GM23338 (cell line): ENCODE measurements at regions not wholly inside any gene's neighbourhood (a gene's known extent, or its start where the extent isn't known, plus 50 kb on each side); places are given as distances from the start of the nearest gene placed in this dataset.

Experiments used
- ATAC-seq: fragments of 200-7000 bp; cut with Tn5 transposase; 3 replicates; pipeline ENCODE4 v1.9.1; 2020
- DNase-seq: peaks from one replicate; pipeline ENCODE4 v3.0.0-alpha.2; 2015; ENCODE audit warnings: low spot score
- H2AFZ ChIP-seq: fragments of 200-600 bp; sonication (generic); 2 replicates; pipeline ENCODE4 v1.8.0; 2016; ENCODE audit warnings: antibody characterized with exemption, mild to moderate bottlenecking, moderate library complexity
- H3F3A ChIP-seq: fragments of 200-600 bp; sonication (generic); replicated peaks from 2 replicates; pipeline ENCODE4 v1.8.0; 2017; ENCODE audit warnings: antibody characterized with exemption, mixed run types, low read depth
- H3K27ac ChIP-seq: fragments of 200-600 bp; sonication (generic); 2 replicates; pipeline ENCODE4 v1.6.1; 2016; ENCODE audit warnings: low read depth
- H3K27me3 ChIP-seq: fragments of 200-600 bp; sonication (generic); 2 replicates; pipeline ENCODE4 v1.8.0; 2016; ENCODE audit warnings: mild to moderate bottlenecking, mixed run types, moderate library complexity; ENCODE audit not compliant: insufficient read depth
- H3K36me3 ChIP-seq: fragments of 200-600 bp; sonication (generic); 2 replicates; pipeline ENCODE4 v1.8.0; 2016; ENCODE audit warnings: mild to moderate bottlenecking; ENCODE audit not compliant: insufficient read depth
- H3K4me1 ChIP-seq: fragments of 200-600 bp; sonication (generic); 2 replicates; pipeline ENCODE4 v1.8.0; 2016; ENCODE audit warnings: mild to moderate bottlenecking, moderate library complexity; ENCODE audit not compliant: insufficient read depth
- H3K4me2 ChIP-seq: fragments of 200-600 bp; sonication (generic); 2 replicates; pipeline ENCODE4 v1.7.1; 2017; ENCODE audit warnings: mixed run types
- H3K4me3 ChIP-seq: fragments of 200-600 bp; sonication (generic); 2 replicates; pipeline ENCODE4 v1.6.1; 2016; ENCODE audit warnings: mixed run types
- H3K79me2 ChIP-seq: fragments of 200-600 bp; sonication (generic); replicated peaks from 2 replicates; pipeline ENCODE4 v1.8.0; 2017; ENCODE audit warnings: mild to moderate bottlenecking; ENCODE audit not compliant: insufficient read depth
- H3K9me2 ChIP-seq: fragments of 200-600 bp; sonication (generic); 2 replicates; pipeline ENCODE4 v1.8.0; 2017; ENCODE audit not compliant: insufficient read depth
- H4K20me1 ChIP-seq: fragments of 200-600 bp; sonication (generic); replicated peaks from 2 replicates; pipeline ENCODE4 v1.8.0; 2017; ENCODE audit warnings: mild to moderate bottlenecking; ENCODE audit not compliant: insufficient read depth
- H3K27ac Mint-ChIP-seq: 2 replicates; pipeline ENCODE4 v1.8.0; 2020; ENCODE audit warnings: inconsistent platforms, mild to moderate bottlenecking, moderate library complexity, mixed read lengths
- H3K27me3 Mint-ChIP-seq: 3 replicates; pipeline ENCODE4 v1.8.0; 2022; ENCODE audit warnings: low read depth, mild to moderate bottlenecking, moderate library complexity, mixed read lengths, inconsistent platforms; ENCODE audit not compliant: insufficient read depth, poor library complexity
- H3K36me3 Mint-ChIP-seq: 3 replicates; pipeline ENCODE4 v1.8.0; 2021; ENCODE audit warnings: low read depth, mild to moderate bottlenecking, inconsistent platforms, moderate library complexity, mixed read lengths
- H3K4me1 Mint-ChIP-seq: 3 replicates; pipeline ENCODE4 v1.8.0; 2020; ENCODE audit warnings: mild to moderate bottlenecking, inconsistent platforms, mixed read lengths
- H3K4me3 Mint-ChIP-seq: 3 replicates; pipeline ENCODE4 v1.8.0; 2021; ENCODE audit warnings: moderate library complexity, mild to moderate bottlenecking, inconsistent platforms, mixed read lengths
- H3K9me3 Mint-ChIP-seq: 3 replicates; pipeline ENCODE4 v1.8.0; 2020; ENCODE audit warnings: moderate library complexity, mild to moderate bottlenecking, inconsistent platforms, mixed read lengths
- CREB1 ChIP-seq: fragments of 250-450 bp; sonication (Bioruptor Pico); IDR thresholded peaks from 2 replicates; pipeline ENCODE4 v1.5.0; 2020; ENCODE audit warnings: low read depth, mild to moderate bottlenecking, moderate library complexity
- CTCF ChIP-seq, 2 experiments: fragments of 200-600 bp in 1 of 2; sonication (generic) in 1 of 2; conservative IDR thresholded peaks; 2 replicates each; pipeline versions ENCODE4 v1.5.1 to v1.6.1; 2016 to 2017; ENCODE audit warnings: antibody characterized with exemption in 2 of 2, low read depth in 2 of 2, mild to moderate bottlenecking in 2 of 2, moderate library complexity in 1 of 2
- ETS1 ChIP-seq: IDR thresholded peaks from 2 replicates; pipeline ENCODE4 v1.6.1; 2016; ENCODE audit warnings: antibody characterized with exemption
- EZH2 ChIP-seq: fragments of 200-600 bp; sonication (generic); IDR thresholded peaks from one replicate; pipeline ENCODE4 v1.8.0; 2017; ENCODE audit warnings: antibody characterized with exemption, mild to moderate bottlenecking, low read depth; ENCODE audit not compliant: unreplicated experiment
- EZH2phosphoT487 ChIP-seq: fragments of 200-600 bp; sonication (generic); IDR thresholded peaks from one replicate; pipeline ENCODE4 v1.8.1; 2018; ENCODE audit warnings: antibody characterized with exemption; ENCODE audit not compliant: unreplicated experiment
- JUNB ChIP-seq: IDR thresholded peaks from one replicate; pipeline ENCODE4 v1.6.1; 2016; ENCODE audit warnings: antibody characterized with exemption; ENCODE audit not compliant: unreplicated experiment
- NANOG ChIP-seq: IDR thresholded peaks from 2 replicates; pipeline ENCODE4 v1.6.1; 2016; ENCODE audit warnings: antibody characterized with exemption, borderline replicate concordance
- POLR2AphosphoS5 ChIP-seq: IDR thresholded peaks from 2 replicates; pipeline ENCODE4 v1.6.1; 2016; ENCODE audit warnings: antibody characterized with exemption, low read depth
- REST ChIP-seq: IDR thresholded peaks from one replicate; pipeline ENCODE4 v1.6.1; 2018; ENCODE audit warnings: antibody characterized with exemption; ENCODE audit not compliant: unreplicated experiment
- STAT1 ChIP-seq: IDR thresholded peaks from one replicate; pipeline ENCODE4 v1.6.1; 2016; ENCODE audit warnings: antibody characterized with exemption; ENCODE audit not compliant: unreplicated experiment
- ZNF114 ChIP-seq: fragments of 250-450 bp; sonication (Bioruptor Pico); IDR thresholded peaks from 2 replicates; pipeline ENCODE4 v1.5.0; 2020; ENCODE audit warnings: mild to moderate bottlenecking, moderate library complexity
- ZNF331 ChIP-seq: fragments of 250-450 bp; sonication (Bioruptor Pico); IDR thresholded peaks from 2 replicates; pipeline ENCODE4 v1.5.0; 2020; ENCODE audit warnings: low read depth, mild to moderate bottlenecking, moderate library complexity
- ZNF462 ChIP-seq: fragments of 250-450 bp; sonication (Bioruptor Pico); IDR thresholded peaks from 2 replicates; pipeline ENCODE4 v1.5.0; 2020; ENCODE audit warnings: mild to moderate bottlenecking, moderate library complexity

DNA sequence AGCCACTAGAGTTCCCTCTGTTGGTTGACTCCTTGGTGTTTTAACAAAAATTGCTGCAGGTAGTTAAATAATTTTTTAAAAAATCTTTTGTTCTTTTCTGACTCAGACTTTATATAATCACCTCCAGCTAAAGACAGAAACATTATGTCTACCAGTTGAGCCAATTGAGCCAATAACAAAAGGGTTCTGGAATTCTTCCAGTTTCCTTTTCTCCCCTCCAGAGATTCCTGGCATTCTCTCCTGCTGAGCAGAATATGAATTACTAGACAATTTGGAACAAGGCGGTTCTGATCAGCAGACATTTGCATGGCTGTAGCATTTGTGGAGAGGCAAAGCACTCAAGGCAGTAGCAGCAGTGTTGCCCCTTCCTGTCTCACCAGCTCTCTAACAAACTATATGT, 144.0 kb upstream of the SLC35B3 start:
- Mint-ChIP-seq H3K4me3 (no peak overlapping the region), H3K27me3 (no peaks in the 10 kb centered on the region), H3K36me3 (no peaks in the 10 kb centered on the region), H3K9me3 (0 out of 3 replicates have a peak, but pooled peaks cover under 1% of the 10 kb centered on the region), H3K27ac (no peak overlapping the region), H3K4me1 (peaks cover 2% of the 10 kb centered on the region; the same call in 1 of the 3 replicates)
- Histone ChIP-seq H3K4me3 (no peak overlapping the region), H3K27ac (no peak overlapping the region), H3K9me2 (no peaks in the 10 kb centered on the region), H3F3A (no peaks in the 10 kb centered on the region), H3K36me3 (no peaks in the 10 kb centered on the region), H2AFZ (no peak overlapping the region), H3K4me1 (no peaks in the 10 kb centered on the region; the same call in 1 of the 2 replicates), H3K79me2 (no peaks in the 10 kb centered on the region), H3K4me2 (no peak overlapping the region), H4K20me1 (no peaks in the 10 kb centered on the region), H3K27me3 (no peaks in the 10 kb centered on the region)
- no peak for TF ChIP-seq ETS1
- TF ChIP-seq ZNF331 (CRISPR knock-in tag): no peak
- no peak for TF ChIP-seq EZH2
- no peak for TF ChIP-seq REST
- TF ChIP-seq ZNF114 (CRISPR knock-in tag): no peak
- TF ChIP-seq JUNB: no peak
- no peak for TF ChIP-seq CREB1 (CRISPR knock-in tag)
- TF ChIP-seq CTCF (conservative IDR thresholded peaks at IDR 0.05; ENCODE audit: low read depth in 2 of 2): no peak
- TF ChIP-seq ZNF462 (CRISPR knock-in tag): no peak
- TF ChIP-seq POLR2AphosphoS5: no peak
- no peak for TF ChIP-seq EZH2phosphoT487
- no peak for TF ChIP-seq NANOG
- TF ChIP-seq STAT1: no peak
- DNase-seq (peak; percentile 15), ATAC-seq (no peak)
